Lower leg skin (tissue), 3 donors: ENCODE measurements at regions not wholly inside any gene's neighbourhood (a gene's known extent, or its start where the extent isn't known, plus 50 kb on each side); places are given as distances from the start of the nearest gene placed in this dataset.

Experiments used
- POLR2A ChIP-seq, 2 donors: fragments of 450-650 bp; IDR thresholded peaks; one replicate each; pipeline ENCODE4 v1.6.1; 2016 to 2017; ENCODE audit warnings: antibody characterized with exemption in 2 of 2, mild to moderate bottlenecking in 1 of 2, moderate library complexity in 1 of 2
- TF ChIP-seq, protein P1 (sequence below), 3 donors: fragments of 450-650 bp; IDR thresholded peaks; one replicate each; pipeline ENCODE4 v1.5.1; 2016; ENCODE audit warnings: antibody characterized with exemption in 3 of 3, mild to moderate bottlenecking in 3 of 3, moderate library complexity in 2 of 3

DNA sequence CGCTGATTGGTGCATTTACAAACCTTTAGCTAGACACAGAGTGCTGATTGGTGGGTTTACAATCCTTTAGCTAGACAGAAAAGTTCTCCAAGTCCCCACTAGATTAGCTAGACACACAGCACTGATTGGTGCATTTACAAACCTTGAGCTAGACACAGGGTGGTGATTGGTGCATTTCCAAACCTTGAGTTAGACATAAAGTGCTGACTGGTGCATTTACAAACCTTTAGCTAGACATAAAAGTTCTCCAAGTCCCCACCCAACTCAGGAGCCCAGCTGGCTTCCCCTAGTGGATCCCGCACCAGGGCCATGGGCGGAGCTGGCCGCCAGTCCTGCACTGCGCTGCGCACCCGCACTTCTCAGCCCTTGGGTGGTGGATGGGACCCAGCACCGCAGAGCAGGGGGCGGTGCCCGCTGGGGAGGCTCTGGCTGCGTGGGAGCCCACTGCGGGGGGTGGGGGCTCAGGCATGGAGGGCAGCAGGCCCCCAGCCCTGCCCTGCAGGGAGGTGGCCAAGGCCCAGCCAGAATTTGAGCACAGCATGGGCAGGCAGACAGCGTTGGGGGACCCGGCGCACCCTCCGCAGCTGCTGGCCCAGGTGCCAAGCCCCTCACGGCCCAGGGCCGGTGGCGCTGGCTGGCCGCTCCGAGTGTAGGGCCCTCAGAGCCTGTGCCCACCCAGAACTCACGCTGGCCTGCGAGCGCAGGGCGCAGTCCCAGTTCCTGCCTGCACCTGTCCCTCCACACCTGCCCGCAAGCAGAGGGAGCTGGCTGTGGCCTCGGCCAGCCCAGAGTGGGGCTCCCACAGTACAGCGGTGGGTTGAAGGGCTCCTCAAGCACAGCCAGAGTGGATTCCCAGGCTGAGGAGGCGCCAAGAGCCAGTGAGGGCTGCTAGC lies 608.9 kb upstream of the LCORL start:
- TF ChIP-seq, protein P1, sequence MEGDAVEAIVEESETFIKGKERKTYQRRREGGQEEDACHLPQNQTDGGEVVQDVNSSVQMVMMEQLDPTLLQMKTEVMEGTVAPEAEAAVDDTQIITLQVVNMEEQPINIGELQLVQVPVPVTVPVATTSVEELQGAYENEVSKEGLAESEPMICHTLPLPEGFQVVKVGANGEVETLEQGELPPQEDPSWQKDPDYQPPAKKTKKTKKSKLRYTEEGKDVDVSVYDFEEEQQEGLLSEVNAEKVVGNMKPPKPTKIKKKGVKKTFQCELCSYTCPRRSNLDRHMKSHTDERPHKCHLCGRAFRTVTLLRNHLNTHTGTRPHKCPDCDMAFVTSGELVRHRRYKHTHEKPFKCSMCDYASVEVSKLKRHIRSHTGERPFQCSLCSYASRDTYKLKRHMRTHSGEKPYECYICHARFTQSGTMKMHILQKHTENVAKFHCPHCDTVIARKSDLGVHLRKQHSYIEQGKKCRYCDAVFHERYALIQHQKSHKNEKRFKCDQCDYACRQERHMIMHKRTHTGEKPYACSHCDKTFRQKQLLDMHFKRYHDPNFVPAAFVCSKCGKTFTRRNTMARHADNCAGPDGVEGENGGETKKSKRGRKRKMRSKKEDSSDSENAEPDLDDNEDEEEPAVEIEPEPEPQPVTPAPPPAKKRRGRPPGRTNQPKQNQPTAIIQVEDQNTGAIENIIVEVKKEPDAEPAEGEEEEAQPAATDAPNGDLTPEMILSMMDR (IDR thresholded peaks at IDR 0.05), result no peak
- TF ChIP-seq POLR2A (IDR thresholded peaks at IDR 0.05), result no peak
